ENCODE measurements at regions not wholly inside any gene's neighbourhood (a gene's known extent, or its start where the extent isn't known, plus 50 kb on each side); places are given as distances from the start of the nearest gene placed in this dataset.

DNA sequence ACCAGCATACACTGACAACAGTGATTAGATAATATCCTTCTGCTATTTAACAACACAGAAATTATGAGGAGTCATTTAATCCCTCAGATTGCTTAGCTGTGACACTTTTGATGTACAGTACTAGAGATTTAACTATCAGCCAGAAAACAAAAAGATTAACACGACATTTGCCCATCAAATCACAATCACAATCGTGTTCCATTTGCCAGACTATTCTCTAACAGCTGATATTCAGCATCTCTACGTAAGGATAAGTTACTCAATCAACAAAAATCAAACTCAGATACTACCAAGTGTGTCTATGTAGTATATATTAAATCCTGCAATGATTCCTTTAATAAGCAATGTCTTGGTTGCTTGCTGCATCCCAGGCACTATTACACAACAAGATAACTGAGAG is 558.7 kb upstream of the USP15 start:
- DNase-seq = no peak

DNA sequence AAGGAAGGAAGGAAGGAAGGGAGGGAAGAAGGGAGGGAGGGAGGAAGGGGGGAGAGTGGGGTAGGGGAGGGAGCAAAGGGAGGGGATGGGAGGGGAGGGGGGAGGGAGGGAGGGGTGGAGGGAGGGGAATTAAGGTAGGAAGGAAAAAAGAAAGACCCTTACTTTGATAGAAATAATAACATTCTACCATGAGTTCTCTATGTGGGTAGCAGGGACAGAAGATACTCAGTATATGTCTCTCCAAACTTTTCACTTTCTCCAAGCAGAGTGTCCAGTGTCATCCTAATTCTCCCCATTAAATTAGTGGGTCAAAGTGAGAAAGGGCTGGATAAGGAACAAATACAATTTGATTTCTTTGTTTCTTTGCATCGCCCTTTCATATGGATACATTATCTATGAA is 553.4 kb upstream of the USP15 start:
- DNase-seq = no peak

DNA sequence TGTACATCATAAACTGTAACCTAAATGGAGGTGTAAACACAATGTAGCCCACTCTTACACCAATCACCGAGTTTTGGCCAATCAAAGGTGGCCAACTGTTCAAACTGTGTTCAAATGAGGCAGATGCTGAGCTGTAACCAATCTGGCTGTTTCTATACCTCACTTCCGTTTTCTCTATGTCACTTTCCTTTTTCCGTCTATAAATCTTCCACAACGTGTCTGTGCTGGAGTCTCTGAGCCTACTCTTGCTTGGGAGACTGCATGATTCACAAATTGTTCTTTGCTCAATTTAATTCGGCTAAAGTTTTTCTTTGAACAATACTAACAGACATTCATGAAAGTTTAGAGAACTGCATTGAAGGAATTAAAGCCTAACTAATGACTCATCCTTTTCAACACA is 547.1 kb upstream of the USP15 start:
- no peak for DNase-seq

DNA sequence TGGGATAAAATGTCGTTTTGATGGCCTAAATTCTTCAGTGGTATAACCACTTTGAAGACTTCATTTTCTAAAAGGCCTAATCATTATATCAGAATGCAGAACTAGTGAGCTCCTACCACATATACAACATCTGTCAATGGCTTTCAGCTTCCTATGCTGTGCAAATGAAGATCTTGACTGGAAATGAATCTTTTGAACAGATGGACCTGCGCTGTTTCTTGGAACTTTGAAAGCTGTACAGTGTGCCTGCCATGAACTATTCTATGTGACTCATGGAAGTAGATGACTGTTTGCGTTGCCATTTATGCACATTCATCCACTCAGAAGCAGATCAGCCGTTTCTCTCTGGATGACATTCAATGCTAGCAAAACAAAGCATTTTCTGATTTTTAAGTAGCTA is 542.2 kb upstream of the USP15 start:
- DNase-seq = no peak

DNA sequence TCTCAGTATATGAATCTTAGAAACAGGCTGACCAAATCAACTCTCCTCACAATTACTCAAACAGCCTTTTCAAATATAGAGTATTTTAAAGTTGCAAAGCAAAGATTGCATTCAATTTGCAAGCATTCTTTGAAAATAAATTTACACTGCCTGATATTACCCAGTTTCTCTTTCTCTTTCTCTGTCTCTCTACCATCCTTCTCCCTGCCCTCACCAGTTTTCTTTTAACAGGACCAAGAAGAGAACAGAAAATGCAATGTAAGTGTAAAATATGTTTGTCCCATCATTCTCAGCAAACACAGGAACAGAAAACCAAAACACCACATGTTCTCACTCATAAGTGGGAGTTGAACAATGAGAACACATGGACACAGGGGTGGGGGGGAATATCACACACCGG is 520.3 kb upstream of the USP15 start:
- DNase-seq = no peak

DNA sequence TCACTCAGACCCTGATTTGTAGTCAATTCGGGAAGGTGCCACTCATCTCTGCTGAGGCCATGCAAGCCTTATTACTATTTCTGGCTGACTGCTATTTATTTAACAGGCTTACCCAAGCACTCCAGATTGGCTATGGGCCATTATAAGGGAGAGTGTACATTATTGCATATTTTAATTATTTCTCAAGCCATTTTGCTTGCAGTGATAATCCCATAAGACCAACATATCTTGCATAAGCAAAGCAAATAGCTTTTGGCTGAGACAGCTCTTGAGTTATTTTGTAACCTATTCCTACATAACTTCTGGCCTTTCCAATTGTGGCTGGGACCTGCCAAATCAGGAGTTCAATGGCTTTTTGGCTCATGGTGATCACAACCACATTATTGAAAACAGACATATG is 509.6 kb upstream of the USP15 start:
- DNase-seq = no peak

DNA sequence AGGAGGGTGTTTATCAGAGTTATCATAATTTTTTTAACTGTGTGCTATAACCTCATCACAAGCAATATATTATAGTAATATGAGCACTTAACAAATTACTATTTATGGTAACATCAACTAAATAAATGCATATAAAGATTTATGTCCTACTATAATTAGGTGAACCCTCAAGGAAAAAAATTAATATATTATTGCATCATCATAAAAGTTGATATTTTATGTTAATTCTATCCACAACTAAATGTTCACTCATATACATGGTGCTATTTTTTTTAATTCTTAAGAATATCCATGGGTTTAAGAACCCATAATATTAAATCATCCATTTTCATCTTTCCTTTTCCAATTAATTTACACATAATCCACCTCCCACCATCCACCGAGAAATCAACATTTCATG is 506.0 kb upstream of the USP15 start:
- DNase-seq = no peak

DNA sequence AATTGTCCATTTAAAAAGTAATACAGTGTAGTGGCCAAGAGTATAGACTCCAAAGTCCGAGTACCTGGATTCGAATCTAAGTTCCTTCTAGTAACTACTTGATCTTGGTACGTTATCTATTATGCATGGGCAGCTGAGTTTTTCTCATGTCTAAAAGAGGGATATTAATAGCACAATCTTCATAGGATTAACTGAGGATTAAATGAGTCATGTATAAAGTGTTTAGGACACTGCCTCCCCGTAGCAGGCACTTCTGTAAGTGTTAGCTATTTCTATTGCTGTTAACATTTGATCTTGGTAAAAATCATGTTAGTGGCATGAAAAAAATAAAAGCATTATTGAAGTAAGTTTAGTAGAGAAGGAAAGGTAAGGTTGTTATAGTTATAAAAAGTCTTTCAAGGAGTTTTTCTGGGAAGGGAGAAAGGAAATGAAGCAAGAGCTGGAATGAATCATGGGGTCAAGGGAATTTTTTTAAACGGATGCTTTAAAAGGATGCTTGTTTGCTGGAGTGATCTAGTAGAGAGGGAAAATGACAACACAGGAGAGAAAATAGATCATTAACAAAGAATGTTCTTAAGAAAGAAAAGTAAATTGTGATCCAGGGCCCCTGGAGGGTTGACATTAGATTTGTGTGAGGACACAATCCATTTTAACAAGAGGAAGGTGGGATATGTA is 502.2 kb upstream of the USP15 start:
- no peak for DNase-seq

DNA sequence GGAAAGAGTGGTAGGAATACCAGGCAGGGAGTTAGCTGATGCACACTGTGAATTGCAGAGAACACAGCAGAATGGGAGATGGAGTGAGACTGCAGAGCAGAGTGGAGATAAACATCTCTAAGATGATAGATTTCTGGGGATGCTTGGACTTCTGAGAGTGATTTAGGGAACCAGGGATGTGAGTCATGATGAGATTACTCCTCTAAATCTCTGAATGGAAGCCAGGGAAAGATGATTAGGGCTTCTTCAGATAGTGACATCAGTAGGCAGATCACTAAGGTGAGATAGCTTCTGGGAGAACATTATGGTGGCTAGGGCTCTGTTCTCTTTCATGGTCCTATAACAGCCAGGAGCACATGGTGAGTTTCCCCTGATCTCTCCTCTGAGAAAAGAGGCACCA is 501.5 kb upstream of the USP15 start:
- DNase-seq = no peak

DNA sequence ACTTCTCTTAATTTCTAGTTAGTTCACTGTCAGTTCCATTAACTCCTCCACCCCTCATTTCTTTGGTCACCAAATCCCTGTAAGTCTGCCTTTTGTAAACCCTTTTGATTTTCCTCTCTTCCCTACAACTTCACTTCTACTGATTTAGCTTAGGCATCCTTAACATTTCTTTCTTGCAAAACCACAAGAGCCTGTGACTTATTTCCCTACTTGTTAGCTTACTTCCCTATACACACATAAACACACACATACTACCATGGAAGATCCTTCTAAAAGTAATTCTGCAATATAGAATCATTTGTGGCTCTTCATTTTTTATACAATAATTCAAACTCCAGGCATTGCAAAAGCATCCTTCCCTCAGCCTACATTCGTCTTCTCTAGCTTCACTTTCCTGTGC is 494.3 kb upstream of the USP15 start:
- DNase-seq = no peak

DNA sequence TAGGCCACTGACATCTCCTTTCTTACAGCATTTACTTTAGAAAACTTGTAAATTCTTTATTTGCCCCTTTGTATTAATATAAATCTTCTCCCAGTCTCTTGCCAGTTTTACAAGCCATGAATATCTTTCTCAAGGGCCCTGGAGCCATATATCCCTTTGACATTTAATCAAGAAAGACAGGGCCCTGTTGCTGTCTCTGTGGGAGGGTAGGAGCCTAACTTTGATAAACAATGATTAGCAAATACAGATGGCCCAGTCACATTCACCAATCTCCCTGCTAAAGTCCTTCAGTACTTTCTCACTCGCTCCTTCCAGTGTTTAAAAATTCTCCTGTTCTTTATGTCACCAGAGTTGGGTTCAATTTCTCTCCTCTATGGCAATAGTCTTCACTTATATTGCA is 479.8 kb upstream of the USP15 start:
- no peak for DNase-seq

DNA sequence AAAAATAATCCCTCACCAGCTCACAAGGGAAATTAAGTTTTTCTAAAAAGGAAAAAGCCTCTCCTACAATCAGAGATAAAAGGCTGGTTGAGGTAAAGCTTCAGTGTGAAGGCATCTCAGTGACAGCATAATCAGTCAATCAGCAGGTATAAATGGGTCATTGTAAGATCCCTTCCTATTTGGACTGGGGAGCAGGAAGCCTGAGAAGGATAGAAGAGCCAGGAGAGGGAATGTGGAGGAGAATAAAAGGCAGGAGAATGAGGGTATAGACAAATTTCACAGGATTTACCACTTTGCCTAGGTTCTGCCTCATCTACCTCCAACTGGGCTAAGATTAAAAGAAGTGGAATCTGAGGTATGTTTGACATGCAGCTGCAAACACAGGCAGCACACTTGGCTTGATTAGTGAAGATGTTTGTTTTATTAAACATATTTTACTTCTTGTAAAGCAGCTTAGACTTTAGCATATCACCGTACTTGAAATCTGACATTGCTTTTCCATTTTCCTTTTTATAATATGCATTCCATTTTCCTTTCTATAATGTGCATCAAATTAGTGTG is 479.1 kb upstream of the USP15 start:
- no peak for DNase-seq

DNA sequence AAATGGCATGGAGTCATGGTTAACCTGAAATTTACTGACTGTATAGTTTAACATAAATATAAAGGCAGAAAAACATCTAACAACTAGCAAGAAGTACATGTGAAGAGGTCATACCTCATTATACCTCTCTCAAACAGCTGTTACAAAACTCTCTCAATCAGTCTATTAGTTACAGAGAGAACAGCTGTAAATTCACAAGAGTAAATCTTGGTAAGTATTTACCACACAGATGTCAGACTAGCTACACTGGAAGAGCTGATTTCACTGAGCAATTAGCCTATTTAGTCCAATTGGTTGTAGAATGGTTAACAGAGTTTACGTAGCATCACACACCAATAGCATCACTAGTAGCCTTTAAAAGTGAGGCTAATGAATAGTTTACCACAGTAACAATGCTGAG is 463.4 kb upstream of the USP15 start:
- no peak for DNase-seq

DNA sequence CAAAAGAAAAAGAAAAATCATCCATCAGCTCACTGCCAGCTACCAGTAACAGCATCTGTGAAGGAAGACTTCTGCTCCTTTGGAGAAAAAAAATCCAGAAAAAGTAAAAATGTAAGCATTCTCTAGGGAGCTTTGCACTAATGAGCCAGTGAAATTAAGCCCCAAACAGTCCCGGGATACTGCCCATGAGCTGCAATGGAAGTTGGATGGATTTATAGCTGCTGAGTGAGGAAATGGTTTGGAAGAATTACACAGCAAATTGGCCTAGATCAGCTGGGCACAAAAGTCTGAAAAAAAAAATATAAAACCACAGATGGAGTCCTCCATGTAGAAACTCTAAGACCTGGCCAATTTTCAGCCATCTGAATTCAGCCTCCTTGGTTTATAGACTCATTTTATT is 462.9 kb upstream of the USP15 start:
- no peak for DNase-seq

DNA sequence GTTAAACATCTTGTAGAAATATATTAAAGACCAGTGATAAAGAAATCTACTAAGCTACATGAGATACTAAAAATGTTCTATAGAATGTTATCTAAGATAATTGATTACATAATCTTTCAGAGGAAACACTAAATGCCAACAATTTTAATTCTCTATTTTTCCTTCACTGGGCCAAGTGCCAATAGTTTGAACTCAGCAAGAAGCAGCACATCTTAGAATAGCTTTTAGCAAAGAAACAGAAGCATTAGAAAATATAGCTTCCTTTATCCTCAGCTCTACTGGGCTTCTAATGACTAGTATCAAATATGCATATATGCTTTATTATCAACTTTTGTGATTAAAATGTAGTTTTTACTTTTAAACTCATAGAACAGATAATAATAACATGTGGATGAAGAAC is 461.4 kb upstream of the USP15 start:
- DNase-seq = no peak

DNA sequence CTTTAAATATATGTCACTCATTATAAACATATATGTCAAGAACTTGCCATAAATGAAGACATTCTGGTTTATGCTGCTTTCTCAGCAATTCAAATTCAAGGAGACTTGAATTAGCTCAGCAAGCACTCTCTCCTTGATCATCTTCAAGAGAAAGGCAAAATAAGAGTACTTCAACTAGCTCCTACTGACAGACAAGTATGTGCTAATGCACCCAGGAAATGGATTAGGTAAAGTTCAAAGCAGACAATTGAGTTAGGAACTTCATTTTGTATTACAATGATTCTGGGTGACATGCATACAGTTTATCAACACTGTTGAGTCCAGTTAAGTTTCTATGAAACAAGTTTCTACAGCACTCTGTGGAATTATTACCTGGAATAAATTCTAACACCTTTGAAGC is 455.9 kb upstream of the USP15 start:
- no peak for DNase-seq

DNA sequence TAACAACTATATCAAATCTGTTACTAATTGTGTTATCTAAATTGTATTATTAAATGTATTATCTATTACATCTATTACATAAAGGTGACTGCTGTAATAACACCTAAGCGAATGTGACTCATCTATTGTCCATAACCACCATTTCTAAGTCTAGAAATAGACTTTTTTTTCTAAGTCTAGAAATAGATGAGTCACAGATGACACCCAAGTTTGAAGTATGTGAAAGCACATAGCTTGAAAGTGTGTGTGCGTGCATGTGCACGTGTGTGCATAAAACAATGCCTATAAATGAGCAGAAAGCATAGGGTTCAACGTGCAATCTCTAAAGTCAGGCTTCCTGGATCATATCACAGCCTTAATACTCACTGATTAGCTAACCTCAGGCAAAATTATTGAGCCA is 451.3 kb upstream of the USP15 start:
- no peak for DNase-seq

DNA sequence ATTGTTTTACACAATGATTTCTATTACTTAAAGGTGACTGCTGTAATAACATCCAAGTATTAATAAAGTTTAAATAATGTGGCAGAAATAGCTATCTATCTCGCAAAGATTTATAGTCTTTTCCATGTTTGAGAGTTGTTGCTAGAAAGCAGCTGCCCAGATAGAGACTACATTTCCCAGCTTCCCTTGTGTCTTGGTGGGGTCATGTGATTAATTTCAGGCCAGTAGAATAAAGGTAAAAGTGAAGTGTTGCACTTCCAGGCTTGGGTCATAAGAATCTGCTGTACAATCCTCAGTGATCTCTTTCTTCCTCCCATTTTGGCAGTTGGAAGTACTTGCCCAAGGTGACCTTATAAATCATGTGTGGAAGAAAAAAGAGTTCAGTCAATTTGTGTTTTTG is 449.7 kb upstream of the USP15 start:
- no peak for DNase-seq

DNA sequence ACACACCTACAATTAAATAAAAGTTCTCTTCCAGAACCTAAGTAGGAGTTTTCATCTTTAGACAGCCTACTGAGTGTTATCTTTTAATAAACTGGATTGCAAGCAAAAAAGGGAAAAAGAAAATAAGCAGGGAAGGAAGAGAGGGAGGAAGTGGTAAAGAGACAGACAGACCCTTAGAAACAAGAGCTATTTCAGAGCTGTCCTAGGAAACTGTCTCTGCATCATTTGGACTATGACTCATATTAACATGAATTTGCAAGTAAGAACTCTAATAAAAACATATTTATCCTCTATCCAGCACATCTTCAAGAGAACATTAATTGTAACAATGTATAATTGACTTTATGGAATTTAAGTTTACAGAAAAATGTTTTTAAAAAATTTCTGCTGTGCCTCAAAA is 438.8 kb upstream of the USP15 start:
- no peak for DNase-seq

DNA sequence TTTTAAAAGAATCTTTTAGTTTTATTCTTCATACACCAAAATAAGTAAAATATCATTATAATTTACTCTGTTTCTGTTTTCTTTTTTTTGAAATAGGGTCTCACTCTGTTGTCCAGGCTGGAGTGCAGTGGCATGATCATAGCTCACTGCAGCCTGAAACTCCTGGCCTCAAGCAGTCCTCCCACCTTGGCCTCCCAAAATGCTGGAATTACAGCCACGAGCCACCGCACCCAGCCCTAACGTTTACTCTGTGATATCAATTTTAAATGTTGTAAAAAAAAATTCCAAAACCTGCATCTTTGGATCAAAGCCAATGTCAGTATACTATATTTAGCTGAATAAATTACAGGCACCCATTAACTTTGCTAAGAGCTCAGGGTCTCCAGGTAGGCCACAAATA is 437.1 kb upstream of the USP15 start:
- no peak for DNase-seq

DNA sequence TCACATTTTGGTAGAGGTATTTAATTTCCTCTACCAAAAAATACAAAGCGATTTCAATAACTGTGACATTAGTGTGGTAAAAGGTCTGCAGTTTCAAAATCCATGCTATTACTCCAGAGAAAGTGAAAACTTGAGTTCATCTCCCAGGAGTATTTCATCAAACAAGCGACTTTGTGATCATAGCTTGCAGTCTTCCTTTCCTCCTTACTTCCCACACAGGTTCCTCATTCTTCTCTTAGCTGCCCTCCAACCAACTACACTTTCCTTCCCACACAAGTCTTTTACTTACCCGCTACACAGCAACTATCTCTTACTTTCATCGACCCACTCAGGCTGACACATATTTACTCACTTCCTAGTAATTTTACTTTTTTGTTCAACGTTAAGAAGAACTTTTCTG is 413.4 kb upstream of the USP15 start:
- no peak for DNase-seq

DNA sequence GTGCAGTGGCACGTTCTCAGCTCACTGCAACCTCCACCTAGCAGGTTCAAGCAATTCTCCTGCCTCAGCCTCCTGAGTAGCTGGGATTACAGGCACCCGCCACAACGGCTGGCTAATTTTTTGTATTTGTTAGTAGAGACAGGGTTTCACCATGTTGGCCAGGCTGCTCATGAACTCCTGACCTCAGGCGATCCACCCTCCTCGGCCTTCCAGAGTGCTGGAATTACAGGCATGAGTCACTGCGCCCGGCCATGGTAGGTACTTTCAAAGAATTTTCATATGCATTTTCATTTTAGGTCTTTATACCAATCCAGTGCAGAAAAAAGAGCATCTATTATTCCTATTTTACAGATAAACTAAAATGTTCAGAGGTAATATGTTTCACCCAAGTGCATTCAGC is 411.3 kb upstream of the USP15 start:
- no peak for DNase-seq

DNA sequence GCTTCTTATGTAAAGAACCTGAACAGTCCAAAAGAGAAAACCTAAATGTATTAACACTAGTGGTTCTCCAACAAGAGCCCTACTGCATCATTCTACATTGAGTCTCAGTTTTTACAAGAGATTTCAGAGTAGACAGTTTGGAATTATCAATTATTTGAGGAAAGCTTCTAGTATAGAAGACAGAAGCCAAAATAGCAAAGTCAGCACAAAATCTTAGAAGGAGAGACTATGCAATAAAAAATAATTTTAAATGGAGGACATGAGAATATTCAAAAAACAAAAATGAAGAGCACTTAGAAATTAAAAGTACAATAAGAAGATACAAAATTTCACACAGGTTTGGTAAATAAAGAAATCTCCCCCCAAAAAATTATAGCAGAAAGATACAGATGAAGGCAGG is 406.3 kb upstream of the USP15 start:
- DNase-seq = no peak

DNA sequence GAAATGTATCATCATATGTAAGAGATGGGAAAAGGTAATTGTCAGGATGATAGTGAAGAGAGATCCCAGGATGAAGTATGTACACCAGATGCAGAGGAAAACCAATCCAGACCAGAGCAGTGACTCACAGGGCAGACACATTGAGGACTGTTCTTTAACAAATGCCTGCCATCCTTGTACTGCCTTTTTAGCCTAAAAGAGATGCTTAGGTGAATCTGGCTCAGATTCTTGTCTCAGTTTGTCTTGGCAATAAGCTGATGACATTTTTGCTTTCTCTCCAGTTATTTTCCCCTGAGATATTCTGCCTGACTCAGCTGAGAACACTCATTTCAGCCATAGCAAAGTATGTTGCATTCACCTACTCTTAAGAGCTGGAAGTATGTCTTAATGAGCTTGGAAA is 405.3 kb upstream of the USP15 start:
- DNase-seq = no peak

DNA sequence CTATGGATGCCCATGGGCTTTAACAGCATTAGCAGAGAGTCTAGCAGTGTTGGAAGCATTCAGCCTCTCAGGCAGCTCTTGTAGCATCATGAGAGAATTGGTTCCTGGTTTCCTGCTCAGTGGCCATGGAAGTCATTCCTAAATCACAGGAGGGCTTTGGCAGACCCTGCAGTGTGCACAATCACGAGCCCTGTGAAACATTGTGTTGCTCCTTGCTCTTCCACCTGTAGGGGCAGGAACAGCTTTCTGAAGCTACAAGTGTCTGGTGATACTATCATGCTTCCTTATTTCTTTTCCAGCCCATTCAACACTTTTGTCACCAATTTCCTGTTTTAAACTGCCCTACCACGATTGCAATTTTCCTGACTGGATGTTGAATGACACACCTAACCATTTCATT is 402.2 kb upstream of the USP15 start:
- no peak for DNase-seq

DNA sequence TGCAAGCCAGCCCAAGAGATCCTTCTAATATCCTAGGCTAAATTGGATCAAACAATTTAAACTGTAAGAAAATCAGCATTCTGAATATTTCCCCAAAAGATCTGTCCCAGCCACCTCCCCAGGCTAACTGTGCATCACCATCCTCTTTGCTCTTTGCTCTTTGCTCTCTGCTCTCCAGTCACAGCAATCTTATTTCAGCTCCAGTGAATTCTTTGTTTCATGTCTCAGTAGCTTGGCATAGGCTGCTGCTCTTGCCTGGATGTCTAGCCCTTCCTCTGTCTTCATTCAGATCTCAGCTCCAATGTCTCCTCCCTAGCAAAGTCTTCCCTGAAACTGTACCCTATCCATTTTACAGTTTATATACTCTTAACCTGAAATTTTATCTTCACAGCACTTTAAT is 399.8 kb upstream of the USP15 start:
- no peak for DNase-seq

Data from NCI-H1436 treated with DMSO at 0.1 percent for 48 hours (cell line).